ENCODE measurements at regions not wholly inside any gene's neighbourhood (a gene's known extent, or its start where the extent isn't known, plus 50 kb on each side); places are given as distances from the start of the nearest gene placed in this dataset.

- CTCF ChIA-PET = no interaction called here
- Histone ChIP-seq H3K4me1 (ENCODE audit: control insufficient read depth in 2 of 2, insufficient read depth in 2 of 2, low read length in 2 of 2) (no peaks in the 10 kb centered on the region), H3K27me3 (ENCODE audit: control insufficient read depth in 2 of 2, insufficient read depth in 2 of 2, low read length in 2 of 2) (no peaks in the 10 kb centered on the region), H3K4me3 (ENCODE audit: low read length) (no peak overlapping the region), H3K36me3 (ENCODE audit: control insufficient read depth in 2 of 3, insufficient read depth in 3 of 3, low read length in 3 of 3) (no peaks in the 10 kb centered on the region), H3K9me3 (ENCODE audit: control insufficient read depth in 2 of 3, low read length in 3 of 3) (no peaks in the 10 kb centered on the region), H3K27ac (ENCODE audit: low read depth, low read length) (no peak overlapping the region)
- H3K4me3 Mint-ChIP-seq = no peak overlapping the region
- ATAC-seq (no peak), DNase-seq (no peak)
- no peak overlapping the region for H3K27ac Mint-ChIP-seq
- intact Hi-C loops (cut with micrococcal nuclease) = no loop called here
- no peaks in the 10 kb centered on the region for H3K4me1 Mint-ChIP-seq
- H3K27me3 Mint-ChIP-seq = peaks cover 0 to 18% (median 3%) of the 10 kb centered on the region in 5 donors
- peaks cover 0 to 7% (median 0%) of the 10 kb centered on the region in 11 donors for H3K9me3 Mint-ChIP-seq
- POLR2A ChIA-PET = no interaction called here
- no peaks in the 10 kb centered on the region for H3K36me3 Mint-ChIP-seq
These were observed 264.7 kb downstream of the MZT1 start for GRCh38 chr13:72462726-72463125.

- no peaks in the 10 kb centered on the region for H3K4me1 ChIP-seq (ENCODE audit: control insufficient read depth in 2 of 2, insufficient read depth in 2 of 2, low read length in 2 of 2)
- no peaks in the 10 kb centered on the region for H3K27me3 ChIP-seq (ENCODE audit: control insufficient read depth in 2 of 2, insufficient read depth in 2 of 2, low read length in 2 of 2)
- peaks cover 0 to 18% (median 3%) of the 10 kb centered on the region in 5 donors for H3K27me3 Mint-ChIP-seq
- H3K27ac ChIP-seq (ENCODE audit: low read depth, low read length) = no peak overlapping the region
- H3K4me1 Mint-ChIP-seq = no peaks in the 10 kb centered on the region
- ChIA-PET POLR2A (no interaction called here), CTCF (no interaction called here)
- H3K9me3 ChIP-seq (ENCODE audit: control insufficient read depth in 2 of 3, low read length in 3 of 3) = no peaks in the 10 kb centered on the region
- H3K9me3 Mint-ChIP-seq = peaks cover 0 to 7% (median 0%) of the 10 kb centered on the region in 11 donors
- no peak overlapping the region for H3K4me3 Mint-ChIP-seq
- no peak overlapping the region for H3K27ac Mint-ChIP-seq
- no peak overlapping the region for H3K4me3 ChIP-seq (ENCODE audit: low read length)
- no peaks in the 10 kb centered on the region for H3K36me3 ChIP-seq (ENCODE audit: control insufficient read depth in 2 of 3, insufficient read depth in 3 of 3, low read length in 3 of 3)
- no peak for DNase-seq
- intact Hi-C loops (cut with micrococcal nuclease) = no loop called here
- ATAC-seq = no peak
- no peaks in the 10 kb centered on the region for H3K36me3 Mint-ChIP-seq
These were observed 265.3 kb downstream of the MZT1 start for GRCh38 chr13:72462166-72462565.

GRCh38 chr13:72458701-72459100 is 268.7 kb downstream of the MZT1 start:
- H3K27me3 Mint-ChIP-seq = peaks cover 0 to 14% (median 0%) of the 10 kb centered on the region in 5 donors
- H3K36me3 Mint-ChIP-seq = no peaks in the 10 kb centered on the region
- intact Hi-C loops (cut with micrococcal nuclease) = no loop called here
- no peaks in the 10 kb centered on the region for H3K9me3 ChIP-seq (ENCODE audit: control insufficient read depth in 2 of 3, low read length in 3 of 3)
- no peak overlapping the region for H3K27ac ChIP-seq (ENCODE audit: low read depth, low read length)
- H3K4me1 ChIP-seq (ENCODE audit: control insufficient read depth in 2 of 2, insufficient read depth in 2 of 2, low read length in 2 of 2) = no peaks in the 10 kb centered on the region
- ATAC-seq (no peak), DNase-seq (no peak)
- peaks cover 0 to 8% (median 0%) of the 10 kb centered on the region in 11 donors for H3K9me3 Mint-ChIP-seq
- CTCF ChIA-PET = no interaction called here
- POLR2A ChIA-PET = no interaction called here
- H3K27ac Mint-ChIP-seq = no peak overlapping the region
- H3K4me3 ChIP-seq (ENCODE audit: low read length) = no peak overlapping the region
- H3K36me3 ChIP-seq (ENCODE audit: control insufficient read depth in 2 of 3, insufficient read depth in 3 of 3, low read length in 3 of 3) = no peaks in the 10 kb centered on the region
- H3K4me1 Mint-ChIP-seq = no peaks in the 10 kb centered on the region
- no peaks in the 10 kb centered on the region for H3K27me3 ChIP-seq (ENCODE audit: control insufficient read depth in 2 of 2, insufficient read depth in 2 of 2, low read length in 2 of 2)
- no peak overlapping the region for H3K4me3 Mint-ChIP-seq

GRCh38 chr13:72457151-72457550 is 270.3 kb downstream of the MZT1 start:
- H3K4me1 ChIP-seq (ENCODE audit: control insufficient read depth in 2 of 2, insufficient read depth in 2 of 2, low read length in 2 of 2) = no peaks in the 10 kb centered on the region
- no peak overlapping the region for H3K4me3 Mint-ChIP-seq
- peaks cover 0 to 12% (median 0%) of the 10 kb centered on the region in 5 donors for H3K27me3 Mint-ChIP-seq
- peaks cover 0 to 8% (median 0%) of the 10 kb centered on the region in 11 donors for H3K9me3 Mint-ChIP-seq
- H3K4me1 Mint-ChIP-seq = no peaks in the 10 kb centered on the region
- no peak overlapping the region for H3K4me3 ChIP-seq (ENCODE audit: low read length)
- POLR2A ChIA-PET = no interaction called here
- H3K27ac ChIP-seq (ENCODE audit: low read depth, low read length) = no peak overlapping the region
- no peaks in the 10 kb centered on the region for H3K27me3 ChIP-seq (ENCODE audit: control insufficient read depth in 2 of 2, insufficient read depth in 2 of 2, low read length in 2 of 2)
- intact Hi-C loops (cut with micrococcal nuclease) = no loop called here
- no peaks in the 10 kb centered on the region for H3K36me3 ChIP-seq (ENCODE audit: control insufficient read depth in 2 of 3, insufficient read depth in 3 of 3, low read length in 3 of 3)
- no peak for ATAC-seq
- CTCF ChIA-PET = no interaction called here
- no peak for DNase-seq
- no peaks in the 10 kb centered on the region for H3K36me3 Mint-ChIP-seq
- H3K27ac Mint-ChIP-seq = no peak overlapping the region
- H3K9me3 ChIP-seq (ENCODE audit: control insufficient read depth in 2 of 3, low read length in 3 of 3) = no peaks in the 10 kb centered on the region

- Histone ChIP-seq H3K36me3 (ENCODE audit: control insufficient read depth in 2 of 3, insufficient read depth in 3 of 3, low read length in 3 of 3) (no peaks in the 10 kb centered on the region), H3K4me3 (ENCODE audit: low read length) (no peak overlapping the region), H3K27me3 (ENCODE audit: control insufficient read depth in 2 of 2, insufficient read depth in 2 of 2, low read length in 2 of 2) (no peaks in the 10 kb centered on the region), H3K27ac (ENCODE audit: low read depth, low read length) (no peak overlapping the region), H3K9me3 (ENCODE audit: control insufficient read depth in 2 of 3, low read length in 3 of 3) (no peaks in the 10 kb centered on the region), H3K4me1 (ENCODE audit: control insufficient read depth in 2 of 2, insufficient read depth in 2 of 2, low read length in 2 of 2) (no peaks in the 10 kb centered on the region)
- peaks cover 0 to 12% (median 0%) of the 10 kb centered on the region in 5 donors for H3K27me3 Mint-ChIP-seq
- H3K4me3 Mint-ChIP-seq = no peak overlapping the region
- ChIA-PET CTCF (no interaction called here), POLR2A (no interaction called here)
- intact Hi-C loops (cut with micrococcal nuclease) = no loop called here
- H3K27ac Mint-ChIP-seq = no peak overlapping the region
- peaks cover 0 to 8% (median 0%) of the 10 kb centered on the region in 11 donors for H3K9me3 Mint-ChIP-seq
- no peaks in the 10 kb centered on the region for H3K4me1 Mint-ChIP-seq
- H3K36me3 Mint-ChIP-seq = no peaks in the 10 kb centered on the region
- ATAC-seq (no peak), DNase-seq (no peak)
These were observed 270.9 kb downstream of the MZT1 start for GRCh38 chr13:72456486-72456885.

- intact Hi-C loops (cut with micrococcal nuclease) = no loop called here
- Histone ChIP-seq H3K4me1 (ENCODE audit: control insufficient read depth in 2 of 2, insufficient read depth in 2 of 2, low read length in 2 of 2) (no peaks in the 10 kb centered on the region), H3K4me3 (ENCODE audit: low read length) (no peak overlapping the region), H3K27ac (ENCODE audit: low read depth, low read length) (no peak overlapping the region), H3K9me3 (ENCODE audit: control insufficient read depth in 2 of 3, low read length in 3 of 3) (no peaks in the 10 kb centered on the region), H3K27me3 (ENCODE audit: control insufficient read depth in 2 of 2, insufficient read depth in 2 of 2, low read length in 2 of 2) (no peaks in the 10 kb centered on the region), H3K36me3 (ENCODE audit: control insufficient read depth in 2 of 3, insufficient read depth in 3 of 3, low read length in 3 of 3) (no peaks in the 10 kb centered on the region)
- Mint-ChIP-seq H3K27ac (no peak overlapping the region), H3K27me3 (no peaks in the 10 kb centered on the region), H3K36me3 (peaks cover 0 to 4% (median 0%) of the 10 kb centered on the region in 5 donors), H3K9me3 (peaks cover 0 to 15% (median 6%) of the 10 kb centered on the region in 11 donors), H3K4me3 (no peak overlapping the region), H3K4me1 (no peaks in the 10 kb centered on the region)
- ATAC-seq (no peak), DNase-seq (no peak)
- CTCF ChIA-PET = no interaction called here
- POLR2A ChIA-PET = no interaction called here
These were observed 274.3 kb downstream of the MZT1 start for GRCh38 chr13:72453161-72453560.

GRCh38 chr13:72448082-72448481 is 279.3 kb downstream of the MZT1 start:
- DNase-seq (no peak), ATAC-seq (no peak)
- H3K27me3 Mint-ChIP-seq = peaks cover 0 to 7% (median 0%) of the 10 kb centered on the region in 5 donors
- H3K4me3 ChIP-seq (ENCODE audit: low read length) = no peak overlapping the region
- H3K36me3 Mint-ChIP-seq = peaks cover 0 to 4% (median 0%) of the 10 kb centered on the region in 5 donors
- H3K4me3 Mint-ChIP-seq = no peak overlapping the region
- H3K4me1 ChIP-seq (ENCODE audit: control insufficient read depth in 2 of 2, insufficient read depth in 2 of 2, low read length in 2 of 2) = no peaks in the 10 kb centered on the region
- ChIA-PET POLR2A (no interaction called here), CTCF (no interaction called here)
- H3K27me3 ChIP-seq (ENCODE audit: control insufficient read depth in 2 of 2, insufficient read depth in 2 of 2, low read length in 2 of 2) = no peaks in the 10 kb centered on the region
- no peaks in the 10 kb centered on the region for H3K9me3 ChIP-seq (ENCODE audit: control insufficient read depth in 2 of 3, low read length in 3 of 3)
- no peaks in the 10 kb centered on the region for H3K4me1 Mint-ChIP-seq
- H3K27ac Mint-ChIP-seq = no peak overlapping the region
- intact Hi-C loops (cut with micrococcal nuclease) = no loop called here
- H3K36me3 ChIP-seq (ENCODE audit: control insufficient read depth in 2 of 3, insufficient read depth in 3 of 3, low read length in 3 of 3) = no peaks in the 10 kb centered on the region
- no peak overlapping the region for H3K27ac ChIP-seq (ENCODE audit: low read depth, low read length)
- peaks cover 3 to 18% (median 10%) of the 10 kb centered on the region in 11 donors for H3K9me3 Mint-ChIP-seq

Data from naive thymus-derived CD4-positive, alpha-beta T cell (primary cell).